DMS 273 treated with DMSO at 0.1 percent for 48 hours (cell line): ENCODE measurements at regions not wholly inside any gene's neighbourhood (a gene's known extent, or its start where the extent isn't known, plus 50 kb on each side); places are given as distances from the start of the nearest gene placed in this dataset.
A peak's percentile ranks its signal among the peaks of the same experiment; 100 is the strongest.

Source experiments
- DNase-seq: peaks from one replicate; lab custom pipeline; 2025; lab: John Stamatoyannopoulos, UW

DNA sequence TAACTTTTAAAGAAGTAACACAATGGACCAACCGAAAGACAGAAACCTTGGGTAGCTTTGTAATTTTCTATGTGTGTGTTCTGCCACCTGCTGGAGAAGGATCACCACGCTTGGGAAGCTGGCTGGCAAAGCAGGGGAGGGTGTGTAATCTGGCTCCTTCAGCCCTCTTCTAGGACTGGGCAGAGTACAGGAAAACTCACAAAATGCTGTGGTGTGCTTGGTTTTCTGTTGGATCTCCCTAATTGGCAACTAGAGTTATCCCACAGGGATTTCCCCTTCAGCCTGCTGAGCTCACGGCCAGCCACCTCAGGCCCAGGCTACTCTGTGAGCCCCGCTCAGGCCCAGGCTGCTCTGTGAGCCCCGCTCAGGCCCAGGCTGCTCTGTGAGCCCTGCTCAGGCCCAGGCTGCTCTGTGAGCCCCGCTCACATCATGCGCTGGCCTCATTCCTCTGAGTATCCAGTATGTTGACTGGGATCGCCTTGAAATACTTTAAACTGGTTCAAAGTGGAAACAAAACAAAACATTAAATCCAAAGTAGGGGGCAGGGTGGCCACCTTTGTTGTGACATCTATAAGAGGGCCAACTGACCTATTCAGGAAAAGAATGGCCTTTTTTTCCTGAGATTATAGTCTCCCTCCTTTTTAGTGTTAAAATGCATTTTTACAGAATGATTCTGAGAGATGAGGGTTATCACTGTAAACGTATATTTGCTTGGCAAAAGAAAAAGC lies 52.0 kb upstream of the RNU6-8 start:
- peak; percentile 14 for DNase-seq

DNA sequence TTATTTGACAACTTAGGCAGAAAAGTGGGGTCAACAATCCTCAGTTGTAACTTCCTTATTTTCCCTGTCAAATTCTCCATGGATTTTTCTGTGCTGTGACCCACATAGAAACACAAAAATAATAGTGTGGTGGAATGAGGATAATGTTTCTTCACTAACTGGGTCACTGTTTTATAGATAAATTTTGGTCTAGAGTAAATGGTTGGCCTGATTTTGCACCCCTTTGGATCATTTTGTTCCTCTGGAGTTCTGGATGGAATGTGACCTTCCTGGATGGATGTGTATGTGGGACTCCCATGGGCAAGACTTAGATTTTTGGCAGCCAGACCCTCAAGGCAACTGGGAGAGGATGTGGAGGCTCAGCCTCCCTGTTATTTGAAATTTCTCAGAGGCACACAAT lies 52.7 kb upstream of the RNU6-8 start:
- DNase-seq, result no peak

DNA sequence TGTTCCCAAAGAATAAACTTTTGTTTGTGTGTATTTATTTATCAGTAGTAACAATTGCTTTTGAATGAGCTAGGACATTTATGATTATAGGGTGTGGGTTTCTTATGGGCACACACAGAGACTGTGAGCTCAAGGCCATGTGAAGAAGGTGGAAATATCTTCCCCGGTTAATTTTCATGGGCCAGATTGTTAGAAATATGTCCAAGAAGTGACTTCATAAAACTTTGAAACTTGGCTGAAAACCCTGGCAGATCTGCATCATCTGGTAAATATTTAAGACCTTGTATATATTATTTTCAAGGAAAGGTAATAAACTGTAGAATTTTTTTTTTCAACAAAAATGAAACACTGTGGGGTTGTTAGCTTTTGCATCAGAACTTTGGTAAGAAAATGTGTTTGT lies 53.5 kb upstream of the RNU6-8 start:
- no peak for DNase-seq

DNA sequence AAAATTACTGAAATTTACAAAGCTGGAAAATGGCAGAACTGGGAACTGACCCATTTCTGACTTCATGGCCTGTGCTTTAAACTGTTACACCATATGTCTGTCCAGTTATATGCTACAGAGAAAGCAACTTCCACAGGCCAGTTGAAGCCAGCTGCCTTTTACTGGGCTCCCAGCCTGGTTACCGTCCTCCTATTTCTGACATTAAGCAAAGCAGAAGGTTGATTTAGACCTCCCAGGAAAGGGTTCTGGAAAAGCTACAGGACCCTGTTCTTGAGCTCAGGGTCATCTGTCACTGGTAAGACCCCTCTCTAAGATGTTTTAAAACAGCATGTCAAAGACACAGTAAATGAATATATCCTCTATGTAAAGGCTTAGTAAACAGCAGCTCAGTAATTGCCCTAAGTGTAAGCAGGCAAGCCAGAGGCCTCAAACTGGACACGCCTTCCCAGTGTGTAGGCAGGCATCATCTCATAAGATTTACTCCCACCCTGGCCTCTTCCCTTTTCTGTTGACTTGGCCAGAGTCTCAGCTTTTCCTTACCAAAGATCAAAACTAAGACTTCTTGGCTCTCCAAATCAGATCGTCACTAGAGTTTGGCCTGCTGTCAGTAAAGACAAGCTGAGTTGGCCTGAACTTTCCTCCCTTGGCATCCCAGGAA lies 55.4 kb upstream of the RNU6-8 start:
- DNase-seq, result no peak

DNA sequence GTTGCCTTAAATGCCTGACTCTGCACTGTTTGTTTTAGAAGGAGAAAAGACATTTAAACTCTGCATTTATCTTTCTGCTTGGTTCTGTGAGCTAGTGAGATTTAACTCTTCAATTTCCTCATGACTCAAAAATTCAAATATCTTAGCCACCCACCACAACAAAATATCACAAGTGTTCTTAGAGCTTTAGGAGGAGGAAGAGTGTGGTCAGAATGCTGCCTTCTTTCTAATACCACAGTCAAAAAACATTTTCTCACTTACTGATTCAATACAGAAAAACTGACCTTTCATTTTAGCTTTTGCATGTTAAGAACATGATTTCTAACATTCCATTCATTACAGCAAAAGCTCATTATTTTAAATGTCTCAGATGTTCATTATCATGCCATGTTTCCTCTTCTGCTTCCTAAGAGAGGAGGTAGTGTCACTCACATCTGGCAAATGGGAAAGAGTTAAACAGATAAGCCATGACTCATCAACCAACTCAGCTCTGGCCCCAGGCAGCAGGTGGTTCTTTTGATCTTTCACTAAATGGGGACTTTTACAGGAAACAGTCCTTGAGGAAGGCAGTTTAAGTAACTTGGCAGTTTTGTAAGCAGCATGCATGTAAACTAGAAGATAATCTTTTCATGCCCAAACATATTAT lies 56.4 kb upstream of the RNU6-8 start:
- DNase-seq, result no peak

DNA sequence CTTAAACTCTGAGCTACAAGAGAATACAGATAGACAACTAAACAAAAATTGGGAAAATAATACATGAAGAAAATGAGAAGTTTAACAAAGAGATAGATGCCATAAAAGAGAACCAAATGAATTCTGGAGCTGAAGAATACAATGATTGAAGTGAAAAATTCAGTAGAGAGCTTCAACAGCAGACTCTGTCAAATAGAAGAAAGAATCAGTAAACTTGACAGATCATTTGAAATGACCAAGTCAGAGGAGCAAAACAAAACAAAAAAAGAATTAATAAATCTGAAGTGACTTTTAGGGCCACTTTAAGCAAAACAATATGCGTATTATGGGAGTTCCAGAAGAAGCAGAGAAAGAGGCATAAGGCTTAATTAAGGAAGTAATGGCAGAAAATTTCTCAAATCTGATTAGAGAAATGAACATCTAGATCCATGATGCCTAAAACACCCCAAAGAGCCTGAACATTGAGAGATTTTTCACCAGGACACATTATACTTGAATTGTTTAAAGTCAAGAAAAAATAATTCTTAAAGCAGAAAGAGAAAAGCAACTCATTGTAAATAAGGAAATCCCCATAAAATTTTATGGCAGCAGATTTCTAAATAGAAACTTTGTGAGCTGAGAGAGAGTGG lies 61.0 kb upstream of the RNU6-8 start:
- no peak for DNase-seq

DNA sequence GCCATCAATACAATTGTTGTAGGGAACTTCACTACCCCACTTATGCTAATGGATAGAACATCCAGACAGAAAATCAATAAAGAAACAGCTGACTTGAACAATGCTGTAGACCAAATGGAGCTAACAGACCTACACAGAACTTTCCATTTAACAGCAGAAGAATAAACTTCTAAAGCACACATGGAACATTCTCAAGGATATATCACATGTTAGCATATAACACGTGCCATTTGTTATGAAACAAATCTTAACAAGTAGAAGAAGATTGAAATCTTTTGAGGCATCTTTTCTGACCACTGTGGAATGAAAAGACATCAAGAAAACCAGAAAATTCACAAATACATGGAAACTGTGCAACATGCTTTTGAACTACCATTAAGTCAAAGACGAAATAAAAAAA lies 62.5 kb upstream of the RNU6-8 start:
- no peak for DNase-seq

DNA sequence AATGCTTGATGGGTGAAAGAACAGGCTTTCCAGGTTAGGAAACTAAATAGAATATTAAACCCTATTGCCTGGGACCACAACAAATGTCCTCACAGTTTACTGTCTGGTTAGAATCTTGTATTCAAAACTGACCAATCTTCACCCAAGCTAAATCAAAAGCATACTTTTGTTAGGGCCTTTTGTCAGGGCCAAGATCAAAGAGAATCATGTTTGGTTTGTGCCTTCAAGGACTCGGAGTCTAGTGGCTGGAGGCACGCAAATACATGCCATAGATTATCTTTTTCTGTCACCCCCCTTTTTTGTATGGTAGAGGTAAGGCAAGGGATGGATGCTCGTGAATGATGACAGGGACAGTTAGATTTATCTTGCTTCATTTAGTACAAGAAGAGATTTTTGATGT lies 51.1 kb upstream of the AKAP6 start:
- DNase-seq, result no peak
